Endothelial cell of umbilical vein (primary cell): ENCODE measurements at regions not wholly inside any gene's neighbourhood (a gene's known extent, or its start where the extent isn't known, plus 50 kb on each side); places are given as distances from the start of the nearest gene placed in this dataset.

ENCODE experiments used
- CTCF ChIP-seq, 2 donors: IDR thresholded peaks; 1 replicate in 1 of 2; 2 replicates in 1 of 2; pipeline ENCODE4 v1.5.1; 2011; ENCODE audit warnings: low read length in 2 of 2, mild to moderate bottlenecking in 2 of 2, moderate library complexity in 2 of 2, control low read depth in 1 of 2, inconsistent platforms in 1 of 2, low read depth in 1 of 2; ENCODE audit not compliant: insufficient read depth in 1 of 2; ENCODE audit errors: extremely low read depth in 1 of 2
- EZH2 ChIP-seq: IDR thresholded peaks from 2 replicates; pipeline ENCODE4 v1.6.1; 2012; ENCODE audit warnings: borderline replicate concordance, low read depth, mild to moderate bottlenecking, moderate library complexity, low read length, inconsistent platforms; ENCODE audit not compliant: severe bottlenecking
- GATA2 ChIP-seq: IDR thresholded peaks from 2 replicates; pipeline ENCODE4 v1.7.0; 2011; ENCODE audit warnings: low read depth, mild to moderate bottlenecking, moderate library complexity, mixed read lengths, low read length; ENCODE audit not compliant: insufficient read length, insufficient read depth
- MAX ChIP-seq: IDR thresholded peaks from 2 replicates; pipeline ENCODE4 v1.6.1; 2011; ENCODE audit not compliant: insufficient read depth, insufficient read length
- POLR2A ChIP-seq: IDR thresholded peaks from 2 replicates; pipeline ENCODE4 v1.6.1; 2012; ENCODE audit warnings: low read depth, mild to moderate bottlenecking, control low read depth, low read length

- TF ChIP-seq CTCF (IDR thresholded peaks at IDR 0.05; ENCODE audit: extremely low read depth in 1 of 2, insufficient read depth in 1 of 2, low read depth in 1 of 2, low read length in 2 of 2) = no peak
- no peak for TF ChIP-seq MAX
- no peak for TF ChIP-seq GATA2
- TF ChIP-seq POLR2A = no peak
- no peak for TF ChIP-seq EZH2
These were observed 725.2 kb downstream of the CPS1 start for GRCh38 chr2:211281430-211282073.
